SK-N-SH (cell line): ENCODE measurements at regions not wholly inside any gene's neighbourhood (a gene's known extent, or its start where the extent isn't known, plus 50 kb on each side); places are given as distances from the start of the nearest gene placed in this dataset.

ENCODE experiments used
- CTCF ChIA-PET: fragments of 300-600, 350-600 bp; formaldehyde crosslinking; extraction: SDS; loops from one replicate; lab custom pipeline; 2021; lab: Yijun Ruan, JAX
- POLR2A ChIA-PET: fragments of 350-600 bp; sonication (Branson Sonifier 250); formaldehyde crosslinking; extraction: SDS; loops from one replicate; lab custom pipeline; 2020; ENCODE audit warnings: antibody characterized with exemption, inconsistent platforms; lab: Yijun Ruan, JAX
- DNase-seq: peaks from one replicate; pipeline ENCODE4 v3.0.0; 2012
- H2AFZ ChIP-seq: fragments of 200-600 bp; sonication (generic); 2 replicates; pipeline ENCODE4 v1.8.1; 2016; ENCODE audit warnings: antibody characterized with exemption, mild to moderate bottlenecking, low read depth
- H3F3A ChIP-seq: fragments of 200-600 bp; sonication (generic); replicated peaks from 2 replicates; pipeline ENCODE3; 2016; ENCODE audit warnings: antibody characterized with exemption, mild to moderate bottlenecking; ENCODE audit not compliant: insufficient read depth
- H3K27ac ChIP-seq, 2 experiments: fragments of 200-500 bp in 1 of 2; fragments of 200-600 bp in 1 of 2; sonication (Bioruptor generic) in 1 of 2; sonication (generic), shearing (Covaris generic) in 1 of 2; 2 replicates each; pipeline versions ENCODE4 v1.5.1 to v1.6.1; 2014 to 2016; ENCODE audit warnings: low read depth in 2 of 2, inconsistent platforms in 1 of 2, low read length in 1 of 2, mild to moderate bottlenecking in 1 of 2, mixed read lengths in 1 of 2
- H3K27me3 ChIP-seq: fragments of 200-600 bp; sonication (generic), shearing (Covaris generic); 2 replicates; pipeline ENCODE4 v1.6.1; 2016; ENCODE audit warnings: mixed run types; ENCODE audit not compliant: insufficient read depth
- H3K36me3 ChIP-seq, 2 experiments: fragments of 200-500 bp in 1 of 2; fragments of 200-600 bp in 1 of 2; sonication (Bioruptor generic) in 1 of 2; sonication (generic) in 1 of 2; replicated peaks in 1 of 2; 2 replicates each; pipeline versions ENCODE3 to v1.5.1; 2014 to 2016; ENCODE audit warnings: low read length in 1 of 2, mild to moderate bottlenecking in 1 of 2; ENCODE audit not compliant: insufficient read depth in 2 of 2, control insufficient read depth in 1 of 2
- H3K4me1 ChIP-seq, 2 experiments: fragments of 200-500 bp in 1 of 2; fragments of 200-600 bp in 1 of 2; sonication (Bioruptor generic) in 1 of 2; sonication (generic), shearing (Covaris generic) in 1 of 2; 2 replicates each; pipeline versions ENCODE4 v1.5.1 to v1.6.1; 2014 to 2016; ENCODE audit warnings: low read depth in 1 of 2, low read length in 1 of 2, mixed run types in 1 of 2; ENCODE audit not compliant: insufficient read depth in 2 of 2, control insufficient read depth in 1 of 2
- H3K4me2 ChIP-seq: fragments of 200-600 bp; sonication (generic), shearing (Covaris generic); 2 replicates; pipeline ENCODE4 v1.6.1; 2017; ENCODE audit warnings: mixed run types
- H3K4me3 ChIP-seq, 2 experiments: fragments of 200-500 bp in 1 of 2; fragments of 200-600 bp in 1 of 2; sonication (Bioruptor generic) in 1 of 2; sonication (generic), shearing (Covaris generic) in 1 of 2; 2 replicates each; pipeline versions ENCODE4 v1.5.1 to v1.8.1; 2014 to 2016; ENCODE audit warnings: low read depth in 2 of 2, inconsistent platforms in 1 of 2, low read length in 1 of 2, mild to moderate bottlenecking in 1 of 2, mixed read lengths in 1 of 2, moderate library complexity in 1 of 2
- H3K79me2 ChIP-seq: fragments of 200-600 bp; sonication (generic); 2 replicates; pipeline ENCODE4 v1.8.1; 2017; ENCODE audit warnings: mild to moderate bottlenecking; ENCODE audit not compliant: insufficient read depth
- H3K9ac ChIP-seq: fragments of 200-600 bp; sonication (generic); 2 replicates; pipeline ENCODE4 v1.6.1; 2017; ENCODE audit warnings: mixed run types
- H3K9me2 ChIP-seq: fragments of 200-600 bp; sonication (generic); 2 replicates; pipeline ENCODE4 v1.6.1; 2017; ENCODE audit warnings: mixed run types
- H3K9me3 ChIP-seq: fragments of 200-600 bp; sonication (generic); 2 replicates; pipeline ENCODE4 v1.6.1; 2017; ENCODE audit warnings: mixed run types, mild to moderate bottlenecking, moderate library complexity
- H4K20me1 ChIP-seq: fragments of 200-600 bp; sonication (generic); 2 replicates; pipeline ENCODE4 v1.6.1; 2017; ENCODE audit warnings: mild to moderate bottlenecking, mixed run types; ENCODE audit not compliant: insufficient read depth
- ELF1 ChIP-seq: IDR thresholded peaks from 2 replicates; pipeline ENCODE4 v1.4.0; 2012
- EP300 ChIP-seq, 2 experiments: IDR thresholded peaks; 2 replicates each; pipeline versions ENCODE4 v1.4.0 to v1.6.1; 2012; ENCODE audit warnings: borderline replicate concordance in 1 of 2, low read depth in 1 of 2, low read length in 1 of 2
- EZH2phosphoT487 ChIP-seq: fragments of 200-600 bp; sonication (generic); IDR thresholded peaks from 2 replicates; pipeline ENCODE4 v1.6.1; 2017; ENCODE audit warnings: low read depth, mixed run types, mild to moderate bottlenecking, antibody characterized with exemption, moderate library complexity, borderline replicate concordance
- FOSL2 ChIP-seq: IDR thresholded peaks from 2 replicates; pipeline ENCODE4 v1.4.0; 2012; ENCODE audit warnings: low read depth, mild to moderate bottlenecking, moderate library complexity, borderline replicate concordance
- GATA2 ChIP-seq: sonication (generic); formaldehyde crosslinking; IDR thresholded peaks from 2 replicates; pipeline ENCODE4 v1.5.0; 2020; ENCODE audit warnings: mild to moderate bottlenecking, missing genetic modification reagents
- JUND ChIP-seq: IDR thresholded peaks from 2 replicates; pipeline ENCODE4 v1.4.0; 2012
- MAX ChIP-seq: IDR thresholded peaks from 2 replicates; pipeline ENCODE4 v1.4.0; 2012; ENCODE audit warnings: low read depth
- MXI1 ChIP-seq: IDR thresholded peaks from 2 replicates; pipeline ENCODE4 v1.6.1; 2012; ENCODE audit warnings: mild to moderate bottlenecking, low read depth, low read length, improper control_type of control experiment
- NFIC ChIP-seq: IDR thresholded peaks from 2 replicates; pipeline ENCODE4 v1.4.0; 2012; ENCODE audit warnings: borderline replicate concordance
- NRF1 ChIP-seq: IDR thresholded peaks from 2 replicates; pipeline ENCODE4 v1.6.1; 2012; ENCODE audit warnings: low read depth, mild to moderate bottlenecking, low read length
- PBX3 ChIP-seq: IDR thresholded peaks from 2 replicates; pipeline ENCODE4; 2012
- RAD21 ChIP-seq: IDR thresholded peaks from 2 replicates; pipeline ENCODE4 v1.6.1; 2012; ENCODE audit warnings: mild to moderate bottlenecking, low read length
- SIN3A ChIP-seq: IDR thresholded peaks from 2 replicates; pipeline ENCODE4 v1.6.1; 2012; ENCODE audit warnings: low read depth, mild to moderate bottlenecking, low read length, moderate library complexity, borderline replicate concordance
- SMC3 ChIP-seq: IDR thresholded peaks from 2 replicates; pipeline ENCODE4 v1.6.1; 2012; ENCODE audit warnings: low read depth, low read length, improper control_type of control experiment
- TAF1 ChIP-seq: IDR thresholded peaks from 2 replicates; pipeline ENCODE4 v1.6.1; 2012; ENCODE audit warnings: low read depth, mild to moderate bottlenecking, low read length, moderate library complexity, borderline replicate concordance
- TCF12 ChIP-seq: IDR thresholded peaks from 2 replicates; pipeline ENCODE4 v1.4.0; 2012
- WGBS: methylation state at CpG from one replicate; pipeline ENCODE4 v1.1.6; 2017; ENCODE audit warnings: low lambda C conversion rate; 5-methylcytosine and 5-hydroxymethylcytosine counted together
- TF ChIP-seq, protein P1 (sequence below): fragments of 200-600 bp; sonication (generic); IDR thresholded peaks from 2 replicates; pipeline ENCODE4 v1.6.1; 2017; ENCODE audit warnings: antibody characterized with exemption, mild to moderate bottlenecking, moderate library complexity
- TF ChIP-seq, protein P2 (sequence below): IDR thresholded peaks from 2 replicates; pipeline ENCODE4 v1.6.1; 2012; ENCODE audit warnings: mild to moderate bottlenecking, low read depth, low read length, moderate library complexity

GRCh38 chr2:224163566-224164307 lies 124.7 kb upstream of the SERPINE2 start:
- Histone ChIP-seq H3K4me3 (no peak overlapping the region), H3K36me3 (no peaks in the 10 kb centered on the region), H3K9me2 (no peaks in the 10 kb centered on the region), H3K9me3 (no peaks in the 10 kb centered on the region), H3K4me1 (peaks cover 4 to 15% of the 10 kb centered on the region in 2 experiments; a peak in 3 of 4 replicates), H4K20me1 (no peaks in the 10 kb centered on the region), H3F3A (peaks cover 28% of the 10 kb centered on the region), H2AFZ (no peak overlapping the region), H3K9ac (no peak overlapping the region), H3K27me3 (no peaks in the 10 kb centered on the region), H3K4me2 (no peak overlapping the region), H3K27ac (peak overlapping the region in 1 of 2 experiments; percentile 61; a peak in 2 of 4 replicates), H3K79me2 (no peaks in the 10 kb centered on the region)
- TF ChIP-seq MXI1, result no peak
- TF ChIP-seq ELF1, result no peak
- peak; percentile 30; the same call in 1 of the 2 replicates for TF ChIP-seq JUND
- TF ChIP-seq RAD21, result no peak
- TF ChIP-seq, protein P1, sequence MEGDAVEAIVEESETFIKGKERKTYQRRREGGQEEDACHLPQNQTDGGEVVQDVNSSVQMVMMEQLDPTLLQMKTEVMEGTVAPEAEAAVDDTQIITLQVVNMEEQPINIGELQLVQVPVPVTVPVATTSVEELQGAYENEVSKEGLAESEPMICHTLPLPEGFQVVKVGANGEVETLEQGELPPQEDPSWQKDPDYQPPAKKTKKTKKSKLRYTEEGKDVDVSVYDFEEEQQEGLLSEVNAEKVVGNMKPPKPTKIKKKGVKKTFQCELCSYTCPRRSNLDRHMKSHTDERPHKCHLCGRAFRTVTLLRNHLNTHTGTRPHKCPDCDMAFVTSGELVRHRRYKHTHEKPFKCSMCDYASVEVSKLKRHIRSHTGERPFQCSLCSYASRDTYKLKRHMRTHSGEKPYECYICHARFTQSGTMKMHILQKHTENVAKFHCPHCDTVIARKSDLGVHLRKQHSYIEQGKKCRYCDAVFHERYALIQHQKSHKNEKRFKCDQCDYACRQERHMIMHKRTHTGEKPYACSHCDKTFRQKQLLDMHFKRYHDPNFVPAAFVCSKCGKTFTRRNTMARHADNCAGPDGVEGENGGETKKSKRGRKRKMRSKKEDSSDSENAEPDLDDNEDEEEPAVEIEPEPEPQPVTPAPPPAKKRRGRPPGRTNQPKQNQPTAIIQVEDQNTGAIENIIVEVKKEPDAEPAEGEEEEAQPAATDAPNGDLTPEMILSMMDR, result no peak
- no peak for TF ChIP-seq NFIC
- TF ChIP-seq EP300 (IDR thresholded peaks at IDR 0.05; ENCODE audit: borderline replicate concordance in 1 of 2, low read depth in 1 of 2, low read length in 1 of 2), result no peak
- TF ChIP-seq EZH2phosphoT487, result no peak
- TF ChIP-seq PBX3, result peak; percentile 69
- peak; percentile 40; the same call in 1 of the 2 replicates for TF ChIP-seq TCF12
- no peak for TF ChIP-seq SIN3A
- TF ChIP-seq NRF1, result no peak
- no peak for TF ChIP-seq MAX
- TF ChIP-seq GATA2 (CRISPR knock-in tag), result no peak
- TF ChIP-seq, protein P2, sequence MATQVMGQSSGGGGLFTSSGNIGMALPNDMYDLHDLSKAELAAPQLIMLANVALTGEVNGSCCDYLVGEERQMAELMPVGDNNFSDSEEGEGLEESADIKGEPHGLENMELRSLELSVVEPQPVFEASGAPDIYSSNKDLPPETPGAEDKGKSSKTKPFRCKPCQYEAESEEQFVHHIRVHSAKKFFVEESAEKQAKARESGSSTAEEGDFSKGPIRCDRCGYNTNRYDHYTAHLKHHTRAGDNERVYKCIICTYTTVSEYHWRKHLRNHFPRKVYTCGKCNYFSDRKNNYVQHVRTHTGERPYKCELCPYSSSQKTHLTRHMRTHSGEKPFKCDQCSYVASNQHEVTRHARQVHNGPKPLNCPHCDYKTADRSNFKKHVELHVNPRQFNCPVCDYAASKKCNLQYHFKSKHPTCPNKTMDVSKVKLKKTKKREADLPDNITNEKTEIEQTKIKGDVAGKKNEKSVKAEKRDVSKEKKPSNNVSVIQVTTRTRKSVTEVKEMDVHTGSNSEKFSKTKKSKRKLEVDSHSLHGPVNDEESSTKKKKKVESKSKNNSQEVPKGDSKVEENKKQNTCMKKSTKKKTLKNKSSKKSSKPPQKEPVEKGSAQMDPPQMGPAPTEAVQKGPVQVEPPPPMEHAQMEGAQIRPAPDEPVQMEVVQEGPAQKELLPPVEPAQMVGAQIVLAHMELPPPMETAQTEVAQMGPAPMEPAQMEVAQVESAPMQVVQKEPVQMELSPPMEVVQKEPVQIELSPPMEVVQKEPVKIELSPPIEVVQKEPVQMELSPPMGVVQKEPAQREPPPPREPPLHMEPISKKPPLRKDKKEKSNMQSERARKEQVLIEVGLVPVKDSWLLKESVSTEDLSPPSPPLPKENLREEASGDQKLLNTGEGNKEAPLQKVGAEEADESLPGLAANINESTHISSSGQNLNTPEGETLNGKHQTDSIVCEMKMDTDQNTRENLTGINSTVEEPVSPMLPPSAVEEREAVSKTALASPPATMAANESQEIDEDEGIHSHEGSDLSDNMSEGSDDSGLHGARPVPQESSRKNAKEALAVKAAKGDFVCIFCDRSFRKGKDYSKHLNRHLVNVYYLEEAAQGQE, result no peak
- 0 out of 2 replicates have a peak, but pooled peaks have one; percentile 31 for TF ChIP-seq FOSL2
- TF ChIP-seq TAF1, result no peak
- TF ChIP-seq SMC3, result no peak
- ChIA-PET POLR2A (no interaction called here), CTCF (interaction anchor here (0.7 kb wide), 1 partner anchor 170 kb away, joined by 3 read pairs; no protein-coding TSS in a partner anchor)
- DNase-seq, result no peak
- 77% methylated on average over 4 of the region's 4 CpGs for WGBS
